SK-N-SH (cell line): ENCODE measurements at regions not wholly inside any gene's neighbourhood (a gene's known extent, or its start where the extent isn't known, plus 50 kb on each side); places are given as distances from the start of the nearest gene placed in this dataset.

Experiments
- CTCF ChIA-PET: fragments of 300-600, 350-600 bp; formaldehyde crosslinking; extraction: SDS; loops from one replicate; lab custom pipeline; 2021; lab: Yijun Ruan, JAX
- POLR2A ChIA-PET: fragments of 350-600 bp; sonication (Branson Sonifier 250); formaldehyde crosslinking; extraction: SDS; loops from one replicate; lab custom pipeline; 2020; ENCODE audit warnings: antibody characterized with exemption, inconsistent platforms; lab: Yijun Ruan, JAX
- DNase-seq: peaks from one replicate; pipeline ENCODE4 v3.0.0; 2012
- H2AFZ ChIP-seq: fragments of 200-600 bp; sonication (generic); 2 replicates; pipeline ENCODE4 v1.8.1; 2016; ENCODE audit warnings: antibody characterized with exemption, mild to moderate bottlenecking, low read depth
- H3F3A ChIP-seq: fragments of 200-600 bp; sonication (generic); replicated peaks from 2 replicates; pipeline ENCODE3; 2016; ENCODE audit warnings: antibody characterized with exemption, mild to moderate bottlenecking; ENCODE audit not compliant: insufficient read depth
- H3K27ac ChIP-seq, 2 experiments: fragments of 200-500 bp in 1 of 2; fragments of 200-600 bp in 1 of 2; sonication (Bioruptor generic) in 1 of 2; sonication (generic), shearing (Covaris generic) in 1 of 2; 2 replicates each; pipeline versions ENCODE4 v1.5.1 to v1.6.1; 2014 to 2016; ENCODE audit warnings: low read depth in 2 of 2, inconsistent platforms in 1 of 2, low read length in 1 of 2, mild to moderate bottlenecking in 1 of 2, mixed read lengths in 1 of 2
- H3K27me3 ChIP-seq: fragments of 200-600 bp; sonication (generic), shearing (Covaris generic); 2 replicates; pipeline ENCODE4 v1.6.1; 2016; ENCODE audit warnings: mixed run types; ENCODE audit not compliant: insufficient read depth
- H3K36me3 ChIP-seq, 2 experiments: fragments of 200-500 bp in 1 of 2; fragments of 200-600 bp in 1 of 2; sonication (Bioruptor generic) in 1 of 2; sonication (generic) in 1 of 2; replicated peaks in 1 of 2; 2 replicates each; pipeline versions ENCODE3 to v1.5.1; 2014 to 2016; ENCODE audit warnings: low read length in 1 of 2, mild to moderate bottlenecking in 1 of 2; ENCODE audit not compliant: insufficient read depth in 2 of 2, control insufficient read depth in 1 of 2
- H3K4me1 ChIP-seq, 2 experiments: fragments of 200-500 bp in 1 of 2; fragments of 200-600 bp in 1 of 2; sonication (Bioruptor generic) in 1 of 2; sonication (generic), shearing (Covaris generic) in 1 of 2; 2 replicates each; pipeline versions ENCODE4 v1.5.1 to v1.6.1; 2014 to 2016; ENCODE audit warnings: low read depth in 1 of 2, low read length in 1 of 2, mixed run types in 1 of 2; ENCODE audit not compliant: insufficient read depth in 2 of 2, control insufficient read depth in 1 of 2
- H3K4me2 ChIP-seq: fragments of 200-600 bp; sonication (generic), shearing (Covaris generic); 2 replicates; pipeline ENCODE4 v1.6.1; 2017; ENCODE audit warnings: mixed run types
- H3K4me3 ChIP-seq, 2 experiments: fragments of 200-500 bp in 1 of 2; fragments of 200-600 bp in 1 of 2; sonication (Bioruptor generic) in 1 of 2; sonication (generic), shearing (Covaris generic) in 1 of 2; 2 replicates each; pipeline versions ENCODE4 v1.5.1 to v1.8.1; 2014 to 2016; ENCODE audit warnings: low read depth in 2 of 2, inconsistent platforms in 1 of 2, low read length in 1 of 2, mild to moderate bottlenecking in 1 of 2, mixed read lengths in 1 of 2, moderate library complexity in 1 of 2
- H3K79me2 ChIP-seq: fragments of 200-600 bp; sonication (generic); 2 replicates; pipeline ENCODE4 v1.8.1; 2017; ENCODE audit warnings: mild to moderate bottlenecking; ENCODE audit not compliant: insufficient read depth
- H3K9ac ChIP-seq: fragments of 200-600 bp; sonication (generic); 2 replicates; pipeline ENCODE4 v1.6.1; 2017; ENCODE audit warnings: mixed run types
- H3K9me2 ChIP-seq: fragments of 200-600 bp; sonication (generic); 2 replicates; pipeline ENCODE4 v1.6.1; 2017; ENCODE audit warnings: mixed run types
- H3K9me3 ChIP-seq: fragments of 200-600 bp; sonication (generic); 2 replicates; pipeline ENCODE4 v1.6.1; 2017; ENCODE audit warnings: mixed run types, mild to moderate bottlenecking, moderate library complexity
- H4K20me1 ChIP-seq: fragments of 200-600 bp; sonication (generic); 2 replicates; pipeline ENCODE4 v1.6.1; 2017; ENCODE audit warnings: mild to moderate bottlenecking, mixed run types; ENCODE audit not compliant: insufficient read depth
- CHD2 ChIP-seq: fragments of 150-350 bp; IDR thresholded peaks from 2 replicates; pipeline ENCODE4 v1.6.1; 2018; ENCODE audit warnings: low read length; ENCODE audit not compliant: partially characterized antibody
- CTCF ChIP-seq: fragments of 200-600 bp; sonication (generic); IDR thresholded peaks from 2 replicates; pipeline ENCODE4 v1.6.1; 2017; ENCODE audit warnings: antibody characterized with exemption, mild to moderate bottlenecking, moderate library complexity
- EZH2phosphoT487 ChIP-seq: fragments of 200-600 bp; sonication (generic); IDR thresholded peaks from 2 replicates; pipeline ENCODE4 v1.6.1; 2017; ENCODE audit warnings: low read depth, mixed run types, mild to moderate bottlenecking, antibody characterized with exemption, moderate library complexity, borderline replicate concordance
- FOSL2 ChIP-seq: IDR thresholded peaks from 2 replicates; pipeline ENCODE4 v1.4.0; 2012; ENCODE audit warnings: low read depth, mild to moderate bottlenecking, moderate library complexity, borderline replicate concordance
- FOXM1 ChIP-seq: IDR thresholded peaks from 2 replicates; pipeline ENCODE4 v1.4.0; 2012; ENCODE audit warnings: low read depth, mild to moderate bottlenecking
- GATA2 ChIP-seq: sonication (generic); formaldehyde crosslinking; IDR thresholded peaks from 2 replicates; pipeline ENCODE4 v1.5.0; 2020; ENCODE audit warnings: mild to moderate bottlenecking, missing genetic modification reagents
- JUND ChIP-seq: IDR thresholded peaks from 2 replicates; pipeline ENCODE4 v1.4.0; 2012
- MEF2A ChIP-seq: IDR thresholded peaks from 2 replicates; pipeline ENCODE4 v1.4.0; 2012; ENCODE audit warnings: low read depth, borderline replicate concordance
- MXI1 ChIP-seq: IDR thresholded peaks from 2 replicates; pipeline ENCODE4 v1.6.1; 2012; ENCODE audit warnings: mild to moderate bottlenecking, low read depth, low read length, improper control_type of control experiment
- NRF1 ChIP-seq: IDR thresholded peaks from 2 replicates; pipeline ENCODE4 v1.6.1; 2012; ENCODE audit warnings: low read depth, mild to moderate bottlenecking, low read length
- RCOR1 ChIP-seq: fragments of 150-350 bp; IDR thresholded peaks from 2 replicates; pipeline ENCODE4 v1.6.1; 2017; ENCODE audit warnings: antibody characterized with exemption, low read length
- RFX5 ChIP-seq: IDR thresholded peaks from 2 replicates; pipeline ENCODE4 v1.6.1; 2012; ENCODE audit warnings: mild to moderate bottlenecking, improper control_type of control experiment, low read length
- RXRA ChIP-seq: IDR thresholded peaks from 2 replicates; pipeline ENCODE4 v1.4.0; 2012; ENCODE audit warnings: low read depth, mild to moderate bottlenecking, borderline replicate concordance
- SIN3A ChIP-seq: IDR thresholded peaks from 2 replicates; pipeline ENCODE4 v1.6.1; 2012; ENCODE audit warnings: low read depth, mild to moderate bottlenecking, low read length, moderate library complexity, borderline replicate concordance
- SMC3 ChIP-seq: IDR thresholded peaks from 2 replicates; pipeline ENCODE4 v1.6.1; 2012; ENCODE audit warnings: low read depth, low read length, improper control_type of control experiment
- WGBS: methylation state at CpG from one replicate; pipeline ENCODE4 v1.1.6; 2017; ENCODE audit warnings: low lambda C conversion rate; 5-methylcytosine and 5-hydroxymethylcytosine counted together
- TF ChIP-seq, protein P1 (sequence below): IDR thresholded peaks from 2 replicates; pipeline ENCODE4 v1.4.0; 2012; ENCODE audit warnings: low read depth
- TF ChIP-seq, protein P2 (sequence below): IDR thresholded peaks from 2 replicates; pipeline ENCODE4 v1.4.0; 2012; ENCODE audit warnings: low read depth, borderline replicate concordance
- TF ChIP-seq, protein P3 (sequence below): fragments of 150-350 bp; IDR thresholded peaks from 2 replicates; pipeline ENCODE4 v1.6.1; 2017; ENCODE audit warnings: antibody characterized with exemption, low read length, low read depth, borderline replicate concordance
- TF ChIP-seq, protein P4 (sequence below): IDR thresholded peaks from 2 replicates; pipeline ENCODE4 v1.4.0; 2012; ENCODE audit warnings: low read depth, borderline replicate concordance

GRCh38 chr1:4468804-4469514, 185.4 kb upstream of the AJAP1 start:
- DNase-seq: no peak
- TF ChIP-seq, protein P1, sequence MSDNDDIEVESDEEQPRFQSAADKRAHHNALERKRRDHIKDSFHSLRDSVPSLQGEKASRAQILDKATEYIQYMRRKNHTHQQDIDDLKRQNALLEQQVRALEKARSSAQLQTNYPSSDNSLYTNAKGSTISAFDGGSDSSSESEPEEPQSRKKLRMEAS: no peak
- TF ChIP-seq CTCF (no peak), NRF1 (no peak), MXI1 (no peak), MEF2A (no peak), RXRA (no peak), RFX5 (no peak), SIN3A (no peak), SMC3 (no peak), FOXM1 (no peak)
- TF ChIP-seq, protein P2, sequence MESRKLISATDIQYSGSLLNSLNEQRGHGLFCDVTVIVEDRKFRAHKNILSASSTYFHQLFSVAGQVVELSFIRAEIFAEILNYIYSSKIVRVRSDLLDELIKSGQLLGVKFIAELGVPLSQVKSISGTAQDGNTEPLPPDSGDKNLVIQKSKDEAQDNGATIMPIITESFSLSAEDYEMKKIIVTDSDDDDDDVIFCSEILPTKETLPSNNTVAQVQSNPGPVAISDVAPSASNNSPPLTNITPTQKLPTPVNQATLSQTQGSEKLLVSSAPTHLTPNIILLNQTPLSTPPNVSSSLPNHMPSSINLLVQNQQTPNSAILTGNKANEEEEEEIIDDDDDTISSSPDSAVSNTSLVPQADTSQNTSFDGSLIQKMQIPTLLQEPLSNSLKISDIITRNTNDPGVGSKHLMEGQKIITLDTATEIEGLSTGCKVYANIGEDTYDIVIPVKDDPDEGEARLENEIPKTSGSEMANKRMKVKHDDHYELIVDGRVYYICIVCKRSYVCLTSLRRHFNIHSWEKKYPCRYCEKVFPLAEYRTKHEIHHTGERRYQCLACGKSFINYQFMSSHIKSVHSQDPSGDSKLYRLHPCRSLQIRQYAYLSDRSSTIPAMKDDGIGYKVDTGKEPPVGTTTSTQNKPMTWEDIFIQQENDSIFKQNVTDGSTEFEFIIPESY: no peak
- TF ChIP-seq, protein P3, sequence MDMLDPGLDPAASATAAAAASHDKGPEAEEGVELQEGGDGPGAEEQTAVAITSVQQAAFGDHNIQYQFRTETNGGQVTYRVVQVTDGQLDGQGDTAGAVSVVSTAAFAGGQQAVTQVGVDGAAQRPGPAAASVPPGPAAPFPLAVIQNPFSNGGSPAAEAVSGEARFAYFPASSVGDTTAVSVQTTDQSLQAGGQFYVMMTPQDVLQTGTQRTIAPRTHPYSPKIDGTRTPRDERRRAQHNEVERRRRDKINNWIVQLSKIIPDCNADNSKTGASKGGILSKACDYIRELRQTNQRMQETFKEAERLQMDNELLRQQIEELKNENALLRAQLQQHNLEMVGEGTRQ: no peak
- H3K27me3 ChIP-seq: no peaks in the 10 kb centered on the region
- no peak overlapping the region for H3K9ac ChIP-seq
- ChIA-PET CTCF (no interaction called here), POLR2A (no interaction called here)
- H3K4me1 ChIP-seq: no peaks in the 10 kb centered on the region
- H3K9me3 ChIP-seq: no peaks in the 10 kb centered on the region
- no peaks in the 10 kb centered on the region for H3F3A ChIP-seq
- no peak overlapping the region for H3K27ac ChIP-seq
- H4K20me1 ChIP-seq: no peaks in the 10 kb centered on the region
- H3K79me2 ChIP-seq: no peaks in the 10 kb centered on the region
- no peaks in the 10 kb centered on the region for H3K36me3 ChIP-seq
- H2AFZ ChIP-seq: no peak overlapping the region
- whole genome bisulfite sequencing: 32% methylated on average over 7 of the region's 9 CpGs
- H3K9me2 ChIP-seq: no peaks in the 10 kb centered on the region
- H3K4me2 ChIP-seq: no peak overlapping the region
- no peak overlapping the region for H3K4me3 ChIP-seq

DNA sequence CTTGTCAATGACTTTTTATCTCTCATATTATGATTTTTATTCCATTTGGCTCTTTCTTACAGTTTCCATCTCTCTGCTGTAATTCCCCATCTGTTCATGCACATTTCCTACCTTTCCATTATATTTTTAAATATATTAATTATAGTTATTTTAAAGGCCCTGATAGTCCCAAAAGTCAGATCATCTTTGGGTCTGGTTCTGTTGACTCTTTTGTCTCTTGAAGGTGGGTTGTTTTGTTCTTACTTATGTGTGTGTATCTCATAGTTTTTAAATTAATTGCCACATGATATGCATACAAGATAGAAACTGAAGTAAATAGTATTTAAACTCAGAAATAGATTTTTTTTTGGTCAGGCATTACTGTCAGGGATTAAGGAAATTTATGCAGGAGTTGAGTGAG, 178.0 kb upstream of the AJAP1 start:
- POLR2A ChIA-PET: no interaction called here
- Histone ChIP-seq H3K27ac (no peak overlapping the region), H3K4me2 (no peak overlapping the region), H3K79me2 (no peaks in the 10 kb centered on the region), H3K9ac (no peak overlapping the region), H3F3A (no peaks in the 10 kb centered on the region), H4K20me1 (no peaks in the 10 kb centered on the region), H3K36me3 (no peaks in the 10 kb centered on the region), H2AFZ (no peak overlapping the region), H3K4me3 (no peak overlapping the region), H3K9me2 (no peaks in the 10 kb centered on the region), H3K9me3 (no peaks in the 10 kb centered on the region), H3K27me3 (no peaks in the 10 kb centered on the region), H3K4me1 (no peaks in the 10 kb centered on the region)
- no peak for DNase-seq
- CTCF ChIA-PET: interaction anchor here (1.4 kb wide), 1 partner anchor 13 kb away, joined by 3 read pairs; no protein-coding TSS in a partner anchor
- TF ChIP-seq RFX5: no peak
- no peak for TF ChIP-seq FOXM1
- no peak for TF ChIP-seq CHD2
- no peak for TF ChIP-seq GATA2
- TF ChIP-seq EZH2phosphoT487: no peak
- TF ChIP-seq NRF1: no peak
- TF ChIP-seq JUND: no peak
- TF ChIP-seq FOSL2: no peak
- TF ChIP-seq, protein P4, sequence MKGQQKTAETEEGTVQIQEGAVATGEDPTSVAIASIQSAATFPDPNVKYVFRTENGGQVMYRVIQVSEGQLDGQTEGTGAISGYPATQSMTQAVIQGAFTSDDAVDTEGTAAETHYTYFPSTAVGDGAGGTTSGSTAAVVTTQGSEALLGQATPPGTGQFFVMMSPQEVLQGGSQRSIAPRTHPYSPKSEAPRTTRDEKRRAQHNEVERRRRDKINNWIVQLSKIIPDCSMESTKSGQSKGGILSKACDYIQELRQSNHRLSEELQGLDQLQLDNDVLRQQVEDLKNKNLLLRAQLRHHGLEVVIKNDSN: no peak
- no peak for TF ChIP-seq RCOR1
- no peak for TF ChIP-seq MEF2A
